Astrocyte (in vitro differentiated cells and primary cell): ENCODE measurements at regions not wholly inside any gene's neighbourhood (a gene's known extent, or its start where the extent isn't known, plus 50 kb on each side); places are given as distances from the start of the nearest gene placed in this dataset.

Source experiments
- EZH2 ChIP-seq: IDR thresholded peaks from 2 replicates; pipeline ENCODE4 v1.6.1; 2012; ENCODE audit warnings: mild to moderate bottlenecking, low read length, inconsistent platforms; ENCODE audit not compliant: insufficient read depth
- TF ChIP-seq, protein P1 (sequence below): IDR thresholded peaks from 2 replicates; pipeline ENCODE4 v1.5.1; 2011; ENCODE audit warnings: low read depth, mild to moderate bottlenecking, inconsistent platforms, low read length, moderate library complexity; ENCODE audit not compliant: insufficient read depth

- TF ChIP-seq, protein P1, sequence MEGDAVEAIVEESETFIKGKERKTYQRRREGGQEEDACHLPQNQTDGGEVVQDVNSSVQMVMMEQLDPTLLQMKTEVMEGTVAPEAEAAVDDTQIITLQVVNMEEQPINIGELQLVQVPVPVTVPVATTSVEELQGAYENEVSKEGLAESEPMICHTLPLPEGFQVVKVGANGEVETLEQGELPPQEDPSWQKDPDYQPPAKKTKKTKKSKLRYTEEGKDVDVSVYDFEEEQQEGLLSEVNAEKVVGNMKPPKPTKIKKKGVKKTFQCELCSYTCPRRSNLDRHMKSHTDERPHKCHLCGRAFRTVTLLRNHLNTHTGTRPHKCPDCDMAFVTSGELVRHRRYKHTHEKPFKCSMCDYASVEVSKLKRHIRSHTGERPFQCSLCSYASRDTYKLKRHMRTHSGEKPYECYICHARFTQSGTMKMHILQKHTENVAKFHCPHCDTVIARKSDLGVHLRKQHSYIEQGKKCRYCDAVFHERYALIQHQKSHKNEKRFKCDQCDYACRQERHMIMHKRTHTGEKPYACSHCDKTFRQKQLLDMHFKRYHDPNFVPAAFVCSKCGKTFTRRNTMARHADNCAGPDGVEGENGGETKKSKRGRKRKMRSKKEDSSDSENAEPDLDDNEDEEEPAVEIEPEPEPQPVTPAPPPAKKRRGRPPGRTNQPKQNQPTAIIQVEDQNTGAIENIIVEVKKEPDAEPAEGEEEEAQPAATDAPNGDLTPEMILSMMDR = no peak
- no peak for TF ChIP-seq EZH2
Measured at GRCh38 chr2:57947398-57947797, 99.2 kb upstream of the VRK2 start.
